ENCODE measurements at regions not wholly inside any gene's neighbourhood (a gene's known extent, or its start where the extent isn't known, plus 50 kb on each side); places are given as distances from the start of the nearest gene placed in this dataset.

DNA sequence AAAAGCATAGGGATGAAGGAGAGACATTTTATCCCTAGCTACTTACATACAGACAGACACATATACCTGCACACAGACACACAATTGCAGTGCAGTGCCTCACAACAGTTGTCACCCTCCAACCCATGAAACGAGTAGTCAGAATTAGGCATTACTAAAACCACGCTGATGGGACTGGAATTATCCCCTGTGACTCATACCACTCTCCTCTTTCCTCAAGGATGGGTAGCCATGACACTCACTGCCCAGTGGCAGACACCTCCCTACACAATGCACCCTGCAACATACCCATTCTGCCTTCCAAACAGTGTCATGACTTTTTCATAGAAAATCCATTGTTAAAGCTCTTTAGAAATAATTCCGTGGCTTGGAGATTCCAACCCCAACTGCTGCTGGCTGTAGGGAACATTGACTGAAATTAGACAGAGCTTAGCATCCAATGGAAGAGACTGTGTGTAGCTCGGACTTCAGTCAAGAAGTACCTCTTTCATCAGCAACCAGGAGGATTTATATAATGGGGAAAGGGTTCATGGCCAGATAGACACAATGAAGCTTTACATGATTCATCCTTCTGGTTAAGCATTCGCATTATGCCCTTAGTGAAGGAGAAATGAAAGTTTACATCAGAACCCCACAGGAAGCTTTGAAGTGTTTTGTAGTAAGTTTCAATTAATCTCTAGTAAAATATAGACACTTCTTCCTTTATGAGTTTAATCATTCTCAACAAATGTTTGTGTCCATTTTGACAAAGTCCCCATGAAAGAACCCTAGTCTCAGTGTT is 155.2 kb downstream of the FBXO15 start:
- intact Hi-C loops (cut with micrococcal nuclease; ENCODE audit: unreplicated experiment) (no loop called here), in situ Hi-C loops (cut with MboI) (no loop called here)
- no peak overlapping the region for H3K9ac ChIP-seq (ENCODE audit: control insufficient read depth, insufficient read depth, low read length)
- no peak overlapping the region for H3K4me2 ChIP-seq (ENCODE audit: control insufficient read depth, insufficient read depth)
- WGBS (ENCODE audit: insufficient coverage, insufficient replicate concordance, low lambda C conversion rate, missing lambda C conversion rate), result under 1% methylated on average over 5 of the region's 5 CpGs
- no peaks in the 10 kb centered on the region for H3K36me3 ChIP-seq (ENCODE audit: control insufficient read depth in 2 of 2, insufficient read depth in 2 of 2, low read length in 1 of 2)
- FAIRE-seq (no peak), ATAC-seq (no peak), DNase-seq (ENCODE audit: low read depth, low spot score) (no peak)
- no peaks in the 10 kb centered on the region for H3K9me3 ChIP-seq (replicated peaks; ENCODE audit: control insufficient read depth, insufficient read depth, low read length)
- no peak overlapping the region for H3K4me3 ChIP-seq
- H3K4me1 ChIP-seq (ENCODE audit: control insufficient read depth, insufficient read depth, low read length), result no peaks in the 10 kb centered on the region
- ChIA-PET SMC1A (ENCODE audit: uncharacterized antibody, unreplicated experiment) (no interaction called here), RAD21 (ENCODE audit: unreplicated experiment) (no interaction called here), POLR2A (no interaction called here), CTCF (no interaction called here)
- H3K27ac ChIP-seq (ENCODE audit: control insufficient read depth, insufficient read depth), result no peak overlapping the region
- no peaks in the 10 kb centered on the region for H3K27me3 ChIP-seq (replicated peaks in 1 of 2; ENCODE audit: control insufficient read depth in 2 of 2, insufficient read depth in 2 of 2, low read length in 1 of 2)
- H4K20me1 ChIP-seq (ENCODE audit: control insufficient read depth, insufficient read depth), result no peaks in the 10 kb centered on the region
- BruUV-seq (replicated peaks), result no TSS peak
- H3K79me2 ChIP-seq (ENCODE audit: control insufficient read depth, insufficient read depth, low read length), result no peaks in the 10 kb centered on the region
- H2AFZ ChIP-seq (ENCODE audit: control insufficient read depth, low read depth, low read length), result no peak overlapping the region
- TF ChIP-seq IKZF2 (IDR thresholded peaks at IDR 0.05) (no peak), GABPA (IDR thresholded peaks at IDR 0.05; ENCODE audit: low read depth) (no peak), LARP7 (IDR thresholded peaks at IDR 0.05) (no peak), ATF2 (IDR thresholded peaks at IDR 0.05; ENCODE audit: low read length) (no peak), MYC (IDR thresholded peaks at IDR 0.05; ENCODE audit: insufficient read depth, insufficient read length, insufficient replicate concordance, low read length, severe bottlenecking) (no peak), SMARCA5 (IDR thresholded peaks at IDR 0.05) (no peak)
- TF ChIP-seq, protein P1, sequence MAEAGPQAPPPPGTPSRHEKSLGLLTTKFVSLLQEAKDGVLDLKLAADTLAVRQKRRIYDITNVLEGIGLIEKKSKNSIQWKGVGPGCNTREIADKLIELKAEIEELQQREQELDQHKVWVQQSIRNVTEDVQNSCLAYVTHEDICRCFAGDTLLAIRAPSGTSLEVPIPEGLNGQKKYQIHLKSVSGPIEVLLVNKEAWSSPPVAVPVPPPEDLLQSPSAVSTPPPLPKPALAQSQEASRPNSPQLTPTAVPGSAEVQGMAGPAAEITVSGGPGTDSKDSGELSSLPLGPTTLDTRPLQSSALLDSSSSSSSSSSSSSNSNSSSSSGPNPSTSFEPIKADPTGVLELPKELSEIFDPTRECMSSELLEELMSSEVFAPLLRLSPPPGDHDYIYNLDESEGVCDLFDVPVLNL (IDR thresholded peaks at IDR 0.05; ENCODE audit: low read depth, low read length), result no peak
